ENCODE measurements at regions not wholly inside any gene's neighbourhood (a gene's known extent, or its start where the extent isn't known, plus 50 kb on each side); places are given as distances from the start of the nearest gene placed in this dataset.

DNA sequence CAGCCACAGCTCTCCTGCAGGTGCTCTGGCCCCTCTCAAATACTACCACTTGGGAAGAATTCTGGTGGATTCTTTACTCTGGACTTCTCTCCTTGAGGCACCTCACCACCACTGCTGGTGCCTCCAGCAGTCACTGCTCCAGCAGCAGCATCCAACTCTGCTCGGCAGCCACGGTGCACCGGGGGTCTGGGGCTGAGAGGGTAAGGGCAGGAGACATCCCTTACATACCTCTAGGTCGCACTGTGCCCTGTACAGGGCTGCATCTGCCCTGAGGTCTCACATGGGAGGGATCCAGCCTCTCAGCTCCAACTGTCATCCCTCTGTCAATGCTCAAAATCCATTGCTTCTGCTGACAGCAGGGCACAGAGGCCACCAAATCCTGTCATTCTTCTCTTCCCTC, 588.2 kb downstream of the CDK5RAP2 start:
- DNase-seq = no peak

- DNase-seq = peak; percentile 81
Measured at GRCh38 chr9:119986713-119987112, 593.3 kb downstream of the CDK5RAP2 start.

- peak; percentile 88 for DNase-seq
Measured at GRCh38 chr9:119986205-119986604, 593.8 kb downstream of the CDK5RAP2 start.

GRCh38 chr9:119974026-119974425, 604.8 kb upstream of the BRINP1 start:
- peak; percentile 46 for DNase-seq

GRCh38 chr9:119968836-119969707, 599.8 kb upstream of the BRINP1 start:
- peak; percentile 90 for DNase-seq

GRCh38 chr9:119967867-119968535, 598.8 kb upstream of the BRINP1 start:
- peak; percentile 12 for DNase-seq

GRCh38 chr9:119963798-119964372, 594.6 kb upstream of the BRINP1 start:
- DNase-seq = peak; percentile 90

GRCh38 chr9:119963258-119963797, 594.1 kb upstream of the BRINP1 start:
- DNase-seq = peak; percentile 31

DNA sequence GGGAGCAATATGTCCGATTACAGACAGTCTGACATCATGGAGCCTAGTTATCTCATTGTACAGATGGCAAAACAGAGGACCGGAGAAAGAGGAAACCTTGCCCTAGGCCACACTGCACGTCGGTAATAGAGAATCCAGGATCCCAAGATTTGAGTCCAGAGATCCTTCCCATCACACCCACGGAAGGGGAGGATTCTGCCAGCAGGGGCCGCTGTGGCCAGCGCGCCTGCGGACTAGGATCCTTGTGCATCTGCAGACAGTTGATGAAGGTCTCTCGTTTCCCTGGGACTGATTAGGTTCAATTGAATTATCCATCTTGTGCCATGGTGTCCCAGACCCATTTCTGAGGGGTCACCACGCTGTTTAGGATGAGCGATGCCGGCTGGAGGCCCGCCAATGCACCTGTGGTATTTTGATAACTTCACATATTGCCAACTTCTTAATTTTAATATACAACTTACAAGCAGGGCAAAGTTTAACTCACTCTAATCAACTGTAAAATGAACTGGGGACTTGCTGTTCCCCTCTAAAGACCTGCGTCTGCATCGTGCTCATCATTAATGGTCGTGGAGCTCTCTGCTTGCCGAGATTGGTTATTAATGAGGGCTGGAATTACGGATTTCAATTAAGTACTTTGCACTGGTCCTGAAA, 592.7 kb upstream of the BRINP1 start:
- DNase-seq = peak; percentile 46

DNA sequence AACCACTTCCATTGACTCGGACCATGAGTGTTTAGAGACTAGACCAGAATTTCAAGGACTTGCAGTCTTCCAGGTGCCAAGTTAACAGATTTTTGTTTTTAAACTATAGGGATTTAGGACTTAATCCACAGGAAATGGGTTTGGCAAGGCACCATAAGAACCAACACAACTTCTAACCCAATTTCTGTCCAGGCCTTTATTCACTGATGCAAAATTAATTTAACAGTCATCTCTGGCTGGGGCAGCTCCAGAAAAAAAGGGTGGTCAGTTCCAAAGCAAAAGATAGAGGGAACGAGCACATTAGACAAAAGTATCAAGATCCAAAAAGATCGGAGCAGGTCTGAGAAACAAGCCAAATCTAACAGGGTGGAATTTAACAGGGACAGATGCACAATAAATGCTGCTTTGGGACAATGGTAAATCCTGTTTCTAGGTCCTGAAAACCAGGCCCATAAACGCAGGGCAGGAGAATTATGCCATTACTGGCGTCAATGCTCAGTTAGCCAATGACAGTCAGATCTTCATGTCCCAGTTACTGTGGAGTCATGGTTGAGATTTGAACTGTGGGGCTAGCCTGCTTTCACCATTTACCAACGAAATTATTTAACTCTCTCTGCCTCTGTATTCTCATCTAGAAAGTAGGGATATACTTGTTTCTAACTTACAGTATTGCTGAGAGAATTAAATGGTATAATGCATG, 590.8 kb upstream of the BRINP1 start:
- no peak for DNase-seq

GRCh38 chr9:119956111-119956510, 586.9 kb upstream of the BRINP1 start:
- DNase-seq = no peak

- no peak for DNase-seq
Measured at GRCh38 chr9:119955276-119955675, 586.0 kb upstream of the BRINP1 start.

DNA sequence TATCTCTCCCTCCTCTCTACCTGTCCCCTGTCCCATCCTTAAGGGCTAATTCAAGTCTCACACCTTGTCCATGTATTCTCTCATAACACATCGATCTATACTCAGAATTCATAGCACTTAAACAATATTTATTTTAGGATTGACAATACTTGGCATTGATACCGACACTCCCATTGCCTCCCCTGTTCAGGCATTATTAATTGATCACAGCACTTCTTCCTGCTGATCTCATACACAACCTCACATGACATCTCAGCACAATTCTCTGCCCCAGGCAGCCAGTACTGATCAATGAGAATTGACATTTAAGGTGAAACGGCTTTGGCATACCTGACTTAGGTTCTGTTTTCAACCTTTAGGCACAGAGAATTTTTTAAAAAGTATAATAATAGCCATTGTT, 582.4 kb upstream of the BRINP1 start:
- no peak for DNase-seq

- DNase-seq = no peak
Measured at GRCh38 chr9:119951090-119951489, 581.9 kb upstream of the BRINP1 start.

GRCh38 chr9:119945686-119946085, 576.5 kb upstream of the BRINP1 start:
- no peak for DNase-seq

DNA sequence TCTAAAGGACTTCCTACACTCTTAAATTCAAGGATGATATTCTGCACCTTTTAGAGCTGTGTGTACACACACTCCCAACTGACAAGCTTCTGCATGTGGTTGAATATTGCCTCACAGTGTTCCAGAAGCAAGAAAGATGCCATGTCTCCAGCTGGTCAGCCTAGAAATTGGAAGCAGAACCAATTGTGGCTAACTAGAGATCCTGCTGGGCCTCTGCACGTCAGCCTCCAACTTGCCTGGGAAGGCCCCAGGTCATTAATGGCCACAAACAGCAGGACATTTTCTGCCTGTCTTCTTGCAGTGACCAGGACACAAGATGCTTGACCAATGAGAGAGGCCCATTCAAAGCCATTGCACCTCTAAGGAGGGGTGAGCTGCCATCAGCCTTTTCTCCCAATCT, 571.9 kb upstream of the BRINP1 start:
- DNase-seq = peak; percentile 11

- peak; percentile 85 for DNase-seq
Measured at GRCh38 chr9:119938871-119939270, 569.6 kb upstream of the BRINP1 start.

DNA sequence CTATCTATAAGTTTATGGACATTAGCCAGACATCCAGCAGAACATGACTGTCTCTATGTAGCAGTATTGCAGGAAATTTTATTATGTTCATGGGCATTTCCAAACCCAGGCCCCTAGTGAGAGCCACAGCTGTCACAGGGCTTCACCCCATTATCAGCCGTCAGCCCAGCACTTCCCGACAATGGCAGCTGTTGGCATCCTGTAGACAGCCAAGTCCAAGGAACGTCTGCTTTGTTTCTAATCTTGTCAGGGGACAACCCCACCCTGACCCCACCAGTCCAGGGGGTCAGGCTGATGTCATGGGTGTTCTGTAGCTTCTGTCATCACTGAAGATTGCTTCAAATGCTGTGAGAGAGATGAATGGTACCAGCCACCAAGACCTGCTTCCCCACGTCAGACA, 565.3 kb upstream of the BRINP1 start:
- no peak for DNase-seq

GRCh38 chr9:119933191-119933590, 564.0 kb upstream of the BRINP1 start:
- DNase-seq = no peak

- DNase-seq = peak; percentile 29
Measured at GRCh38 chr9:119924736-119925135, 555.5 kb upstream of the BRINP1 start.

- DNase-seq = no peak
Measured at GRCh38 chr9:119917175-119917574, 547.9 kb upstream of the BRINP1 start.

- no peak for DNase-seq
Measured at GRCh38 chr9:119907056-119907455, 537.8 kb upstream of the BRINP1 start.
